B cell (primary cell): ENCODE measurements at regions not wholly inside any gene's neighbourhood (a gene's known extent, or its start where the extent isn't known, plus 50 kb on each side); places are given as distances from the start of the nearest gene placed in this dataset.
"Not testable (repeated sequence)": the region's sequence is repeated elsewhere in the genome, so short reads cannot be mapped to it uniquely, and the experiment has no call there.

Experiments
- ATAC-seq: fragments of 200-7000 bp; cut with Tn5 transposase; one replicate; pipeline ENCODE4 v1.10.0; 2021; ENCODE audit warnings: low read depth, mild to moderate bottlenecking, moderate number of reproducible peaks, moderate library complexity
- CTCF ChIA-PET: fragments of 350-600 bp; sonication (Branson Sonifier 250); formaldehyde crosslinking; loops from one replicate; lab custom pipeline; 2021; ENCODE audit warnings: antibody characterized with exemption, inconsistent platforms; lab: Charles Lee
- POLR2A ChIA-PET: fragments of 350-600 bp; sonication (Branson Sonifier 250); formaldehyde crosslinking; loops from one replicate; lab custom pipeline; 2021; ENCODE audit warnings: antibody characterized with exemption; lab: Charles Lee
- DNase-seq: peaks from one replicate; pipeline ENCODE4 v3.0.0; 2013
- H2AFZ ChIP-seq: 2 replicates; pipeline ENCODE4 v1.6.1; 2012; ENCODE audit warnings: mild to moderate bottlenecking, low read depth, low read length; ENCODE audit not compliant: insufficient read depth, poor library complexity, severe bottlenecking
- H3K27ac ChIP-seq, 2 donors: 1 replicate in 1 of 2; 2 replicates in 1 of 2; pipeline ENCODE4 v1.5.1; 2012 to 2013; ENCODE audit warnings: low read length in 2 of 2, mild to moderate bottlenecking in 2 of 2, moderate library complexity in 1 of 2
- H3K27me3 ChIP-seq, 4 experiments: fragments of 200-600 bp in 1 of 4; sonication (generic) in 1 of 4; replicated peaks in 1 of 4; 1 replicate in 2 of 4; 2 replicates in 2 of 4; pipeline versions ENCODE4 v1.6.1 to v1.7.0; 2013 to 2016; ENCODE audit warnings: low read length in 3 of 4, mild to moderate bottlenecking in 2 of 4, mixed read lengths in 1 of 4, moderate library complexity in 1 of 4; ENCODE audit not compliant: insufficient read depth in 4 of 4, control insufficient read depth in 3 of 4; ENCODE audit errors: control extremely low read depth in 1 of 4
- H3K36me3 ChIP-seq, 2 experiments: replicated peaks in 1 of 2; 1 replicate in 1 of 2; 2 replicates in 1 of 2; pipeline versions ENCODE4 v1.6.1 to v1.7.1; 2013; ENCODE audit warnings: low read length in 1 of 2; ENCODE audit not compliant: insufficient read depth in 2 of 2, control insufficient read depth in 1 of 2; ENCODE audit errors: control extremely low read depth in 1 of 2, extremely low read depth in 1 of 2
- H3K4me1 ChIP-seq, 2 donors: fragments of 200-600 bp in 1 of 2; sonication (generic) in 1 of 2; 1 replicate in 1 of 2; 2 replicates in 1 of 2; pipeline versions ENCODE4 v1.5.1 to v1.6.1; 2013 to 2017; ENCODE audit warnings: low read length in 2 of 2; ENCODE audit not compliant: control insufficient read depth in 2 of 2, insufficient read depth in 2 of 2
- H3K4me2 ChIP-seq: replicated peaks from 2 replicates; pipeline ENCODE3; 2012; ENCODE audit warnings: mild to moderate bottlenecking, low read depth, low read length; ENCODE audit not compliant: poor library complexity, severe bottlenecking
- H3K4me3 ChIP-seq, 5 experiments: fragments of 200-600 bp in 1 of 5; sonication (generic) in 1 of 5; 1 replicate in 3 of 5; 2 replicates in 2 of 5; pipeline versions ENCODE4 v1.5.1 to v1.7.0; 2011 to 2016; ENCODE audit warnings: low read length in 4 of 5, mild to moderate bottlenecking in 4 of 5, low read depth in 2 of 5, control low read depth in 1 of 5, moderate library complexity in 1 of 5; ENCODE audit not compliant: insufficient read depth in 1 of 5; ENCODE audit errors: control extremely low read depth in 1 of 5, extremely low read depth in 1 of 5
- H3K79me2 ChIP-seq: fragments of 200-600 bp; sonication (generic); one replicate; pipeline ENCODE4 v1.6.0; 2016; ENCODE audit warnings: low read length; ENCODE audit not compliant: control insufficient read depth, insufficient read depth
- H3K9ac ChIP-seq: fragments of 200-600 bp; sonication (generic); 2 replicates; pipeline ENCODE4 v1.6.1; 2017; ENCODE audit warnings: mild to moderate bottlenecking, low read length, moderate library complexity
- H3K9me3 ChIP-seq, 3 donors: one replicate each; pipeline versions ENCODE4 v1.6.1 to v1.7.1; 2013; ENCODE audit warnings: low read length in 2 of 3; ENCODE audit not compliant: control insufficient read depth in 2 of 3, insufficient read depth in 1 of 3; ENCODE audit errors: control extremely low read depth in 1 of 3
- H4K20me1 ChIP-seq: 2 replicates; pipeline ENCODE4 v1.6.0; 2012; ENCODE audit warnings: mild to moderate bottlenecking, low read length; ENCODE audit not compliant: insufficient read depth, control insufficient read depth, poor library complexity, severe bottlenecking
- H3K27ac Mint-ChIP-seq: one replicate; pipeline ENCODE4 v1.8.0; 2021; ENCODE audit warnings: mixed read lengths
- H3K27me3 Mint-ChIP-seq: one replicate; pipeline ENCODE4 v1.8.0; 2021; ENCODE audit warnings: mixed read lengths
- H3K4me1 Mint-ChIP-seq: one replicate; pipeline ENCODE4 v1.8.0; 2021; ENCODE audit warnings: mixed read lengths
- H3K4me3 Mint-ChIP-seq: one replicate; pipeline ENCODE4 v1.8.0; 2021; ENCODE audit warnings: mixed read lengths
- H3K9me3 Mint-ChIP-seq: one replicate; pipeline ENCODE4 v1.8.0; 2022; ENCODE audit warnings: mixed read lengths; ENCODE audit not compliant: insufficient read depth
- WGBS: methylation state at CpG from one replicate; pipeline ENCODE4 v1.1.5; 2013; ENCODE audit warnings: missing lambda C conversion rate; ENCODE audit not compliant: insufficient coverage; 5-methylcytosine and 5-hydroxymethylcytosine counted together
- intact Hi-C: fragments of 100-400 bp; cut with micrococcal nuclease; formaldehyde crosslinking; loops from one replicate; pipeline ENCODE4 v1.10.0; 2022

DNA sequence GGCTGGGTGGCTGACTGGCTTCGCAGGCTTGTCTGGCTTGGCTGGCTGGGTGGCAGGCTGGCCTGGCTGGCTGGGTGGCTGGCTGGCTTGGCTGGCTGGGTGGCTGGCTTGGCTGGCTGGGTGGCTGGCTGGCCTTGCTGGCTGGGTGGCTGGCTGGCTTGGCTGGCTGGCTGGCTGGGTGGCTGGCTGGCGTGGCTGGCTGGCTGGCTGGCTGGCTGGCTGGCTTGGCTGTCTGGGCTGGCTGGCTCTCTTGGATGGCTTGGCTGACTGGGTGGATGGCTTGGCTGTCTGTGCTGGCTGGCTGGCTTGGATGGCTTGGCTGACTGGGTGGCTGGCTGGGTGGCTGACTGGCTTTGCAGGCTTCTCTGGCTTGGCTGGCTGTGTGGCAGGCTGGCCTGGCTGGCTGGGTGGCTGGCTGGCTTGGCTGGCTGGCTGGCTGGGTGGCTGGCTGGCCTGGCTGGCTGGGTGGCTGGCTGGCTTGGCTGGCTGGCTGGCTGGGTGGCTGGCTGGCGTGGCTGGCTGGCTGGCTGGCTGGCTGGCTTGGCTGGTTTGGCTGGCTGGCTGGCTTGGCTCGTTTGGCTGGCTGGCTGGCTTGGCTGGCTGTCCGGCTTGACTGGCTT, 2808.1 kb downstream of the RPIA start:
- POLR2A ChIA-PET, H3K36me3 ChIP-seq, H3K27me3 Mint-ChIP-seq, H3K4me1 Mint-ChIP-seq, H2AFZ ChIP-seq, H3K4me2 ChIP-seq, H3K9me3 Mint-ChIP-seq, H4K20me1 ChIP-seq, intact Hi-C loops, H3K9ac ChIP-seq, H3K4me3 ChIP-seq, H3K4me3 Mint-ChIP-seq, H3K27ac Mint-ChIP-seq, ATAC-seq, H3K27me3 ChIP-seq, H3K27ac ChIP-seq, H3K79me2 ChIP-seq, DNase-seq, CTCF ChIA-PET, H3K4me1 ChIP-seq: not testable (repeated sequence)
- peaks cover 0 to 27% (median 0%) of the 10 kb centered on the region in 3 donors for H3K9me3 ChIP-seq
- 75% methylated on average over 5 of the region's 5 CpGs for WGBS

DNA sequence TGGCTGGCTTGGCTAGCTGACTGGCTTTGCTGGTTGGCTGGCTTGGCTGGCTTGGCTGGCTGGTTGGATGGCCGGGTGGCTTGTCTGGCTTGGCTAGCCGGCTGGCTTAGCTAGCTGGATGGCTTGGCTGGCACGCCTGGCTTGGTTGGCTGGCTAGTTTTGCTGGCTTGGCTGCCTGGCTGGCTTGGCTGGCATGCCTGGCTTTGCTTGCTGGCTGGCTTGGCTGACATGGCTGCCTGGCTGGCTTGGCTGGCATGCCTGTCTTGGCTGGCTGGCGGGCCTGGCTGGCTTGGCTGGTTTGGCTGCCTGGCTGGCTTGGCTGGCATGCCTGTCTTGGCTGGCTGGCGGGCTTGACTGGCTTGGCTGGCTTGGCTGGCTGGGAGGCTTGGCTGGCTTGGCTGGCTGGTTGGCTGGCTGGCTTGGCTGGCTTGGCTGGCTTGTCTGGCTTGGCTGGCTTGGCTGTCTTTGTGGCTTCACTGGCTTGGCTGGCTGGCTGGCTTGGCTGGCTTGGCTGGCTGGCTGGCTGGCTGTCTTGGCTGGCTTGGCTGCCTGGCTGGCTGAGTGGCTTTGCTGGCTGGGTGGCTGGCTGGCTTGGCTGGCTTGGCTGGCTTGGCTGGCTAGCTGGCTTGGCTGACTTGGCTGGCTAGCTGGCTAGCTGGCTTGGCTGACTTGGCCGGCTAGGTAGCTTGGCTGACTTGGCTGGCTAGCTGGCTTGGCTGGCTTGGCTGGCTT, 2808.9 kb downstream of the RPIA start:
- CTCF ChIA-PET, H3K36me3 ChIP-seq, H3K27me3 ChIP-seq, H3K9ac ChIP-seq, H3K4me3 ChIP-seq, H3K4me2 ChIP-seq, POLR2A ChIA-PET, H3K4me1 Mint-ChIP-seq, DNase-seq, H3K27ac ChIP-seq, H3K4me1 ChIP-seq, H3K4me3 Mint-ChIP-seq, ATAC-seq, H4K20me1 ChIP-seq, H3K9me3 Mint-ChIP-seq, H3K79me2 ChIP-seq, H3K27me3 Mint-ChIP-seq, H2AFZ ChIP-seq, intact Hi-C loops, H3K27ac Mint-ChIP-seq: not testable (repeated sequence)
- WGBS, result 97% methylated on average over 6 of the region's 6 CpGs
- peaks cover 0 to 27% (median 0%) of the 10 kb centered on the region in 3 donors for H3K9me3 ChIP-seq

DNA sequence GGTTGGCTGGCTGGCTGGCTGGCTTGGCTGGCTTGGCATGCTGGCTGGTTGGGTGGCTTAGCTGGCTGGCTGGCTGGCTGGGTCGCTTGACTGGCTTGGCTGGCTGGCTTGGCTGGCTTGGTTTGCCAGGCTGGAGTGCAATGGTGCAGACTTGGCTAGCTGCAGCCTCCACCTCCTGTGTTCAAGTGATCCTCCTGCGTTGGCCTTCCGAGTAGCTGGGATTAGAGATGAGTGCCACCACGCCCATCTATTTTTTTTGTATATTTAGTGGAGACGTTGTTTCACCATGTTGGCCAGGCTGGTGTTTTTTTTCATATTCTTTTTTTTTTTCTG, 2809.5 kb downstream of the RPIA start:
- H3K4me3 ChIP-seq, H3K4me3 Mint-ChIP-seq, H3K9me3 Mint-ChIP-seq, H3K27ac Mint-ChIP-seq, CTCF ChIA-PET, H4K20me1 ChIP-seq, H3K4me1 Mint-ChIP-seq, H3K36me3 ChIP-seq, H3K27ac ChIP-seq, H2AFZ ChIP-seq, DNase-seq, intact Hi-C loops, H3K4me2 ChIP-seq, POLR2A ChIA-PET, H3K79me2 ChIP-seq, H3K27me3 Mint-ChIP-seq, H3K4me1 ChIP-seq, ATAC-seq, H3K9ac ChIP-seq, H3K27me3 ChIP-seq: not testable (repeated sequence)
- WGBS, result 89% methylated on average over 1 of the region's 5 CpGs
- H3K9me3 ChIP-seq, result peaks cover 0 to 27% (median 0%) of the 10 kb centered on the region in 3 donors

DNA sequence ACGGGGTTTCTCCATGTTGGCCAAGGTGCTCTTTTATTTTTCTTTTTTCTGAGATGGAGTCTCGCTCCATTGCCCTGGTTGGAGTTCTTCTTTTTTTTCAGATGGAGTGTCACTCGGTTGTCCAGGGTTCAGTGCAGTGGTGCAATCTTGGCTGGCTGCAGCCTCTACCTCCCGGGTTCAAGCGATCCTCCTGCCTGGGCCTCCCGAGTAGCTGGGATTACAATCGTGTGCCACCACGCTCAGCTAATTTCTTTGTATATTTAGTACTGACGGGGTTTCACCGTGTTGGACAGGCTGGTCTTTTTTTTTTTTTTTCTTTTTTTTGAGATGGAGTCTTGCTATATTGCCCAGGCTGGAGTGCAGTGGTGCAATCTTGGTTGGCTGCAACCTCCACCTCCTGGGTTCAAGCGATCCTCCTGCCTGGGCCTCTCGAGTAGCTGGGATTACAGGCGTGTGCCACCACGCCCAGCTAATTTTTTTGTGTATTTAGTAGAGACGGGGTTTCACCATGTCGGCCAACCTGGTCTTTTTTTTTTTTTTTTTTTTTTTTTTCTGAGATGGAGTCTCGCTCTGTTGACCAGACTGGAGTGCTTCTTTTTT, 2810.1 kb downstream of the RPIA start:
- H3K27me3 ChIP-seq, ATAC-seq, H3K4me3 Mint-ChIP-seq, H3K4me3 ChIP-seq, H3K27ac Mint-ChIP-seq, H3K4me2 ChIP-seq, H3K4me1 ChIP-seq, H4K20me1 ChIP-seq, DNase-seq, H2AFZ ChIP-seq, H3K4me1 Mint-ChIP-seq, CTCF ChIA-PET, H3K36me3 ChIP-seq, intact Hi-C loops, H3K9me3 Mint-ChIP-seq, H3K79me2 ChIP-seq, H3K27ac ChIP-seq, H3K9ac ChIP-seq, H3K27me3 Mint-ChIP-seq, POLR2A ChIA-PET: not testable (repeated sequence)
- 100% methylated on average over 1 of the region's 17 CpGs for WGBS
- peaks cover 0 to 27% (median 0%) of the 10 kb centered on the region in 3 donors for H3K9me3 ChIP-seq
